IMR-90 (cell line): ENCODE measurements at regions not wholly inside any gene's neighbourhood (a gene's known extent, or its start where the extent isn't known, plus 50 kb on each side); places are given as distances from the start of the nearest gene placed in this dataset.

Source experiments
- ATAC-seq: fragments of 200-7000 bp; cut with Tn5 transposase; 2 replicates; pipeline ENCODE4 v1.9.1; 2020; ENCODE audit warnings: low read depth, mild to moderate bottlenecking, moderate library complexity
- BruUV-seq: library from RNA; stranded (reverse); fragments of 400-500 nt; replicated peaks from 2 replicates; lab custom pipeline; 2021; lab: Mats Ljungman, UMichigan
- CTCF ChIA-PET: fragments of 300-600 bp; formaldehyde crosslinking; extraction: SDS; loops from one replicate; lab custom pipeline; 2021; ENCODE audit warnings: antibody characterized with exemption; lab: Yijun Ruan, JAX
- POLR2A ChIA-PET: fragments of 300-600 bp; sonication (Branson Sonifier 250); formaldehyde crosslinking; loops from one replicate; lab custom pipeline; 2022; ENCODE audit warnings: antibody characterized with exemption; ENCODE audit not compliant: unreplicated experiment; lab: Charles Lee
- DNase-seq: peaks from one replicate; pipeline ENCODE4 v3.0.0; 2013
- H2AFZ ChIP-seq: replicated peaks from 2 replicates; pipeline ENCODE3; 2013; ENCODE audit warnings: low read length, mild to moderate bottlenecking; ENCODE audit not compliant: poor library complexity
- H2AK5ac ChIP-seq: 2 replicates; pipeline ENCODE4 v1.6.1; 2013; ENCODE audit warnings: low read depth, low read length, inconsistent platforms
- H2AK9ac ChIP-seq: replicated peaks from 2 replicates; pipeline ENCODE3; 2013; ENCODE audit warnings: mild to moderate bottlenecking, low read depth, low read length, moderate library complexity; ENCODE audit not compliant: poor library complexity
- H2BK120ac ChIP-seq: 2 replicates; pipeline ENCODE4 v1.6.1; 2013; ENCODE audit warnings: low read depth, low read length, inconsistent platforms
- H2BK15ac ChIP-seq: 3 replicates; pipeline ENCODE4 v1.6.1; 2013; ENCODE audit warnings: low read depth, low read length, inconsistent platforms
- H2BK20ac ChIP-seq: 2 replicates; pipeline ENCODE4 v1.6.1; 2013; ENCODE audit warnings: low read depth, mild to moderate bottlenecking, inconsistent platforms, low read length, moderate library complexity
- H2BK5ac ChIP-seq: 2 replicates; pipeline ENCODE4 v1.6.1; 2013; ENCODE audit warnings: mild to moderate bottlenecking, low read depth, low read length, inconsistent platforms; ENCODE audit not compliant: poor library complexity, severe bottlenecking
- H3K14ac ChIP-seq: replicated peaks from 2 replicates; pipeline ENCODE4 v1.6.1; 2013; ENCODE audit warnings: low read depth, low read length, inconsistent platforms
- H3K18ac ChIP-seq: 2 replicates; pipeline ENCODE4 v1.6.1; 2013; ENCODE audit warnings: low read depth, low read length, control low read depth
- H3K23ac ChIP-seq: 2 replicates; pipeline ENCODE4 v1.6.1; 2013; ENCODE audit warnings: low read depth, low read length, inconsistent platforms
- H3K27ac ChIP-seq: 2 replicates; pipeline ENCODE4 v1.5.1; 2013; ENCODE audit warnings: mild to moderate bottlenecking, control low read depth, low read length; ENCODE audit not compliant: insufficient read depth
- H3K27me3 ChIP-seq: 2 replicates; pipeline ENCODE4 v1.6.1; 2013; ENCODE audit warnings: low read length; ENCODE audit not compliant: control insufficient read depth, insufficient read depth
- H3K36me3 ChIP-seq: 2 replicates; pipeline ENCODE4 v1.6.1; 2013; ENCODE audit warnings: low read length, mixed read lengths; ENCODE audit not compliant: control insufficient read depth, insufficient read depth
- H3K4ac ChIP-seq: 2 replicates; pipeline ENCODE4 v1.6.1; 2013; ENCODE audit warnings: low read depth, low read length, inconsistent platforms
- H3K4me1 ChIP-seq: 2 replicates; pipeline ENCODE4 v1.6.1; 2013; ENCODE audit warnings: low read length, mixed read lengths; ENCODE audit not compliant: control insufficient read depth, insufficient read depth
- H3K4me2 ChIP-seq: 2 replicates; pipeline ENCODE4 v1.6.1; 2013; ENCODE audit warnings: low read depth, mild to moderate bottlenecking, control low read depth, low read length, moderate library complexity
- H3K4me3 ChIP-seq: 2 replicates; pipeline ENCODE4 v1.5.1; 2013; ENCODE audit warnings: low read depth, mild to moderate bottlenecking, control low read depth, low read length, moderate library complexity; ENCODE audit not compliant: insufficient read depth
- H3K56ac ChIP-seq: 2 replicates; pipeline ENCODE4 v1.6.1; 2013; ENCODE audit warnings: low read length, inconsistent platforms; ENCODE audit not compliant: insufficient read depth; ENCODE audit errors: extremely low read depth
- H3K79me1 ChIP-seq, 2 experiments: 2 replicates each; pipeline ENCODE4 v1.6.1; 2013; ENCODE audit warnings: low read length in 2 of 2, inconsistent platforms in 1 of 2, low read depth in 1 of 2
- H3K9ac ChIP-seq: 2 replicates; pipeline ENCODE4 v1.6.1; 2013; ENCODE audit warnings: low read depth, low read length, control low read depth
- H3K9me1 ChIP-seq: 2 replicates; pipeline ENCODE4 v1.6.1; 2013; ENCODE audit warnings: low read length, inconsistent platforms; ENCODE audit not compliant: insufficient read depth
- H3K9me3 ChIP-seq: 2 replicates; pipeline ENCODE4 v1.6.1; 2013; ENCODE audit warnings: low read length; ENCODE audit not compliant: control insufficient read depth, insufficient read depth
- H4K20me1 ChIP-seq: 2 replicates; pipeline ENCODE4 v1.6.1; 2013; ENCODE audit warnings: low read length, inconsistent platforms; ENCODE audit not compliant: insufficient read depth
- H4K5ac ChIP-seq: 2 replicates; pipeline ENCODE4 v1.6.1; 2013; ENCODE audit warnings: mild to moderate bottlenecking, low read depth, low read length, control low read depth
- H4K8ac ChIP-seq, 2 experiments: 2 replicates each; pipeline ENCODE4 v1.6.1; 2013; ENCODE audit warnings: low read depth in 2 of 2, low read length in 2 of 2, control low read depth in 1 of 2, inconsistent platforms in 1 of 2
- H4K91ac ChIP-seq: 2 replicates; pipeline ENCODE4 v1.6.1; 2013; ENCODE audit warnings: low read depth, low read length, inconsistent platforms; ENCODE audit not compliant: insufficient read depth
- MAFK ChIP-seq: IDR thresholded peaks from 2 replicates; pipeline ENCODE4 v1.6.1; 2012; ENCODE audit warnings: low read depth, low read length, improper control_type of control experiment
- MXI1 ChIP-seq: IDR thresholded peaks from 2 replicates; pipeline ENCODE4 v1.6.1; 2012; ENCODE audit warnings: low read depth, mild to moderate bottlenecking, low read length, moderate library complexity, borderline replicate concordance
- RCOR1 ChIP-seq: IDR thresholded peaks from 2 replicates; pipeline ENCODE4 v1.6.1; 2012; ENCODE audit warnings: mild to moderate bottlenecking, low read length, improper control_type of control experiment; ENCODE audit not compliant: insufficient replicate concordance
- dilution Hi-C: fragments of 300-500 bp; cut with HindIII; formaldehyde crosslinking; loops from one replicate; pipeline ENCODE4 v1.14.3; 2018; ENCODE audit warnings: low sequenced_read_pairs; ENCODE audit not compliant: unreplicated experiment
- in situ Hi-C: fragments of 300-500 bp; cut with MboI; formaldehyde crosslinking; loops from 3 replicates; pipeline ENCODE4 v1.14.3; 2019; ENCODE audit warnings: low sequenced_read_pairs, inconsistent platforms, mixed read lengths
- intact Hi-C: fragments of 100-400 bp; cut with micrococcal nuclease; formaldehyde crosslinking; loops from 2 replicates; pipeline ENCODE4 v1.10.0; 2022

DNA sequence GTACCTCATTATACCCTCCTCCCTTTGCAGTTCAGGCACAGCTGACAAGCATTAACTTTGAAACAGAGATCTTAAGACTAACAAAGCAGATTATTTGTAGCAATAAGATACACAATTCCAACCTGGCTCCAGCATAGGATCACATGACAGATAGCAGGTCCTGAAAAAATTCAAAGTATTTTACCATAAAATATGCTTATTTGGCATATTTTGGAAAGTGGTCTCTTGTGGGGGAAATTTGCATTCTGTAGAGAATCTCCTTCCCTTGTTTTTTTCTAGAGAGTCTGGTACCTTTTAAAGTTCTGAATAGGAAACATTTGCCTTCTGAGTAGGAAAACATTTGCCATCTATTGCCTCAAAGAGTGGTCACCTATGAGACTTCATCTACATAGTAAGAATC, 212.8 kb upstream of the SH3BP4 start:
- CTCF ChIA-PET = no interaction called here

More for the DNA sequence above, 212.8 kb upstream of the SH3BP4 start:
- Histone ChIP-seq H2BK20ac (no peak overlapping the region), H4K20me1 (no peaks in the 10 kb centered on the region), H4K91ac (no peak overlapping the region), H4K8ac (no peak overlapping the region), H3K56ac (no peak overlapping the region), H3K4me1 (no peaks in the 10 kb centered on the region; the same call in 1 of the 2 replicates), H3K18ac (no peak overlapping the region; the same call in 1 of the 2 replicates), H2AK5ac (no peak overlapping the region), H3K27ac (no peak overlapping the region), H3K14ac (no peak overlapping the region), H3K36me3 (no peaks in the 10 kb centered on the region), H2AK9ac (no peak overlapping the region), H3K4me3 (no peak overlapping the region), H3K4ac (no peak overlapping the region), H3K23ac (no peak overlapping the region), H3K9me3 (peaks cover 6% of the 10 kb centered on the region), H4K5ac (no peak overlapping the region), H3K4me2 (no peak overlapping the region), H3K79me1 (no peaks in the 10 kb centered on the region), H3K9ac (no peak overlapping the region), H2AFZ (no peak overlapping the region), H3K27me3 (no peaks in the 10 kb centered on the region), H2BK120ac (no peak overlapping the region), H2BK5ac (no peak overlapping the region), H2BK15ac (no peak overlapping the region), H3K9me1 (no peaks in the 10 kb centered on the region)
- in situ Hi-C loops = no loop called here
- no peak for ATAC-seq
- dilution Hi-C loops = no loop called here
- DNase-seq = no peak
- intact Hi-C loops = no loop called here
- POLR2A ChIA-PET = no interaction called here
- no TSS peak for BruUV-seq
- TF ChIP-seq MAFK (peak; percentile 92), MXI1 (no peak), RCOR1 (no peak)
